Activated CD4-positive, alpha-beta T cell treated with anti-CD3 and anti-CD28 coated beads, Interleukin-2, amount 50 U/mL, for 24 hours (primary cell): ENCODE measurements at regions not wholly inside any gene's neighbourhood (a gene's known extent, or its start where the extent isn't known, plus 50 kb on each side); places are given as distances from the start of the nearest gene placed in this dataset.

ENCODE experiments used
- DNase-seq, 2 donors: peaks; one replicate each; pipeline ENCODE4 v3.0.0-alpha.2; 2020; ENCODE audit warnings: low read depth in 1 of 2, low spot score in 1 of 2

GRCh38 chrX:11952176-11952720, 186.0 kb upstream of the FRMPD4 start:
- no peak for DNase-seq

GRCh38 chrX:11953615-11954014, 184.7 kb upstream of the FRMPD4 start:
- DNase-seq, result no peak

- no peak for DNase-seq
Measured at GRCh38 chrX:11954176-11954575, 184.1 kb upstream of the FRMPD4 start.

GRCh38 chrX:11960031-11960430, 178.2 kb upstream of the FRMPD4 start:
- no peak for DNase-seq

- no peak for DNase-seq
Measured at GRCh38 chrX:11965436-11965835, 172.8 kb upstream of the FRMPD4 start.

GRCh38 chrX:11967986-11968869, 170.0 kb upstream of the FRMPD4 start:
- no peak for DNase-seq

- DNase-seq, result no peak
Measured at GRCh38 chrX:11968991-11969390, 169.3 kb upstream of the FRMPD4 start.

GRCh38 chrX:11970578-11971359, 167.5 kb upstream of the FRMPD4 start:
- no peak for DNase-seq

GRCh38 chrX:11976663-11977062, 161.6 kb upstream of the FRMPD4 start:
- no peak for DNase-seq

- DNase-seq, result no peak
Measured at GRCh38 chrX:11992271-11992670, 146.0 kb upstream of the FRMPD4 start.

- DNase-seq, result no peak
Measured at GRCh38 chrX:11995146-11995545, 143.1 kb upstream of the FRMPD4 start.

- no peak for DNase-seq
Measured at GRCh38 chrX:11996810-11997209, 141.5 kb upstream of the FRMPD4 start.

GRCh38 chrX:11998944-11999343, 139.3 kb upstream of the FRMPD4 start:
- no peak for DNase-seq

GRCh38 chrX:12002876-12003275, 135.4 kb upstream of the FRMPD4 start:
- DNase-seq, result no peak

GRCh38 chrX:12007881-12008280, 130.4 kb upstream of the FRMPD4 start:
- DNase-seq, result no peak

- DNase-seq, result no peak
Measured at GRCh38 chrX:12010436-12010835, 127.8 kb upstream of the FRMPD4 start.

- DNase-seq, result no peak
Measured at GRCh38 chrX:12011075-12011474, 127.2 kb upstream of the FRMPD4 start.

- DNase-seq, result no peak
Measured at GRCh38 chrX:12013211-12013618, 125.1 kb upstream of the FRMPD4 start.

- DNase-seq, result no peak
Measured at GRCh38 chrX:12021698-12022097, 116.6 kb upstream of the FRMPD4 start.

GRCh38 chrX:12026481-12026880, 111.8 kb upstream of the FRMPD4 start:
- DNase-seq, result no peak

GRCh38 chrX:12032082-12032481, 106.2 kb upstream of the FRMPD4 start:
- DNase-seq, result no peak

- no peak for DNase-seq
Measured at GRCh38 chrX:12034741-12035140, 103.5 kb upstream of the FRMPD4 start.
